Lung microvascular endothelial cell (primary cell): ENCODE measurements at regions not wholly inside any gene's neighbourhood (a gene's known extent, or its start where the extent isn't known, plus 50 kb on each side); places are given as distances from the start of the nearest gene placed in this dataset.
"Not testable (repeated sequence)": the region's sequence is repeated elsewhere in the genome, so short reads cannot be mapped to it uniquely, and the experiment has no call there.

Experiments used
- DNase-seq, 2 donors: peaks; one replicate each; pipeline versions ENCODE4 v3.0.0 to v3.0.0-alpha.2; 2010; ENCODE audit warnings: low read depth in 2 of 2

GRCh38 chr4:18676526-18676915, 655.0 kb upstream of the LCORL start:
- no peak for DNase-seq

DNA sequence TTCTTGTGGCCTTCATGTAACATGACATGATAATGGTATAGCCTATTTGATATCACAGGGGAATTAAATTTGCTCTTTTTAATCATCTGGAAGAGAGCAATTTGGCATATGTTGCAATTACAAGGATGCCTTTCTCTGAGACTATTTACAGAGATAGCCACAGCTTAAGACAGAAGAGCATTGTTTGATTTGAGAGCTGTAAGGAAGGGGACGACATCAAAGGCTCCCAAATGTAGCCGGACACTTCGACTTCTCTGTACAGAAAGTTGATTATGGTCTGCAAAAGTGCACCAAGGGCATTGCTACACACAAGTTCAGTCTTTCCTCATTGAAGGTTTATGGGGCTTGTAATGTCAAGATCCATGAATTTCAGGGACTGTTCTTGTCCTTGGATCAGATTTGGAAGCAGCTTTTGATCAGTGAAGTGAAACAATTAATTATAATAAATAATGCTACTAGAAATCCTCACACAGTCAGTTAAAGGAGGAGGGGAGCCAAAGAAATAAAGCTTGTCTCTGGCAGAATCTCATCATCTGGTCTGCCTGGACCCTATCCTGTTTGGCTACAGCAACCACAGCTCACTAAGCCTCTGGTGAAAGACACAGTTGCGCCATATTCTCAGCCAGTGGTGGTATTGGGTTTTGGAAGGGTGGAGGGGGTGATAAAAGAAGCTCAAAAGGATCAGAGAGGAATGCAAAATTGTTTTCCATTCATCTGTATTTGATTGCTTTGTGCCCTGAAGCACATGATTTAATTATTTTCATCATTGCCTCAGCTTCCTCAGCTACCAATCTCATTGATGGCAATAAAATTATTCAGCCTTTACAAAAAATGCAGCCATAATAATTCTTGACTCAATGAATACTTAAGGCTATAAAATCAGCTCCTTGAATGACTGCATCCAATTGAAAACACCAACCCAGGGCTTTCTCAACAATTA, 654.3 kb upstream of the LCORL start:
- DNase-seq: no peak

DNA sequence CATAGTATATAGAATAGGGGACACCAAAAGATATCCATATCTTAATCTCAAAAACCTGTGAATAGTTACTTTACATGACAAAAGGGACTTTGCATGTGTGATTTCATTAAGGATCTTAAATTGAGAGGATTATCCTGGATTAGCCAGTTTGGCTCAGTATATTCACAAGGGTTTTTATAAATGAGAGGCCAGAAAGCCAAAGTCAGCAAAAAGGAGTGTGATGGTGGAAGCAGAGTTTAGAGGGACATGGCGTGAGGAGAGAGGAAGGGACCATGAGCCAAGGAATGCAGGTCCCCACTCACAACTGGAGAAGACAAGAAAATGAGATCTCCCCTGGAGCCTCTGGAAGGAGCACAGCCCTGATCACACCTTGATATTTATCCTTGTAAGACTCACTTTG, 648.5 kb upstream of the LCORL start:
- DNase-seq: no peak

- DNase-seq: no peak
Measured at GRCh38 chr4:18669390-18669789, 647.8 kb upstream of the LCORL start.

- no peak for DNase-seq
Measured at GRCh38 chr4:18666322-18666721, 644.8 kb upstream of the LCORL start.

DNA sequence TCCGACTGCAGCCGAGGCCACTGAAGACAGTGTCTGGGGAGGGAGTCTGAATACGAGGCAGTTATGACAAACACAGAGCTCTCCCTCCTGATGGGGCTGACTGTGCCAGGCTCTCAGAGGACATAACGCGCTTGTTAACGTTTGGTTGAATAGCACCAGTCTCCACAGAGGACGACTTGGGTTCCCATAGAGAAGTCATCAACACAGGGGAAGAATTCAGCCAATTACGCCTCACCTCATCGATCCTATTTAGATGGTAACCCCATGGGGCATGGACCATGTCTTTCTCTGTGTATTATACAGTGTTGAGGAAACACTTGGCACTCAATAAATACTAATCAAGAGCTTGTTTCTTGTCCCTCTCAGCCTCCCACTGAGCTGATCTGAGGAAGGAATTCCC, 642.6 kb upstream of the LCORL start:
- DNase-seq: no peak

GRCh38 chr4:18645351-18645750, 623.8 kb upstream of the LCORL start:
- no peak for DNase-seq

- DNase-seq: no peak
Measured at GRCh38 chr4:18641334-18641733, 619.8 kb upstream of the LCORL start.

DNA sequence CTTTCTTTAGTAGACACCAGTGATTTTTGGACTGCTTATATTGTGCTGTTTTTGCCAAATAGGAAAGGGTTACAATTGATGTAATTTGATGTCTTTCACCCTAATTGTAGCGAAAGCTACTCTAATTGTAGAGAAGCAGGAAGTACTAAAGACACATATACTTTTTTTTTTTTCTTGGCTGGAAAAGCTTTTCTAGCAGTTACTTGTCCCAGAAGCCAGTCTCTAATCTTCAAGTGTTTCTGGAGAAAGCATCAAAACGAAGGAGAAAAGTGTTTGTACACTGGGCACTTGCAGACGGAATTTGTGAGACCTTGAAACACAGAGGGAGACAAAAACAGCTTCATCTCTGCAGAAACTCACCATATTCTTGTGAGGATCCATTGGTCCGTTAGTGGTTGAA, 616.5 kb upstream of the LCORL start:
- no peak for DNase-seq

DNA sequence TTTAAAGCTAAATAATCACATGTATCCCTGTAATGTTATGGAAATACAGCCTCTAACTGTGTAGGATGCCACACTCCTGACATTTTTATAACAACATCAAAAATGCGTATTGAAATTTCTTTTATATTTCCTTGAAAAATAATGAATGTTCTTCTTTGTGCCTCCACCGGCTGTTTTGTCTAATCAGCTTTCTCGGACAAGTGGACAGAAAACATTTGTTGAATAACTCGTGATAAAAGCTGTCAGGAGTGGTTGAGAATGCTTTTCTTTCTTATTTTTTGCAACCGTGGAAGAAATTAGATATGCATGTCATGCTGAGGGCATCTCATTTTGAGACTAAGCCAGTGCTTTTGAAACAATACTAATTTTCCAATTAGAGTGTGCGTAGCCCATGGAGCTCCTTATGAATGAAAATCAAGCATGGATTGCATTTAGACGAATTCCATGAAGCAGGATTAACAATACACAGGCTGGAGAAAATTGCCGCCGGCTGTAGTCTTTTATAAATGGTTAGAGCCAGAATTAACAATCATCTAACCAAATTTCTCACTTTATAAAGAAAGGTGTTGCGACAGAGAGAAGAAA, 614.5 kb upstream of the LCORL start:
- DNase-seq: no peak

DNA sequence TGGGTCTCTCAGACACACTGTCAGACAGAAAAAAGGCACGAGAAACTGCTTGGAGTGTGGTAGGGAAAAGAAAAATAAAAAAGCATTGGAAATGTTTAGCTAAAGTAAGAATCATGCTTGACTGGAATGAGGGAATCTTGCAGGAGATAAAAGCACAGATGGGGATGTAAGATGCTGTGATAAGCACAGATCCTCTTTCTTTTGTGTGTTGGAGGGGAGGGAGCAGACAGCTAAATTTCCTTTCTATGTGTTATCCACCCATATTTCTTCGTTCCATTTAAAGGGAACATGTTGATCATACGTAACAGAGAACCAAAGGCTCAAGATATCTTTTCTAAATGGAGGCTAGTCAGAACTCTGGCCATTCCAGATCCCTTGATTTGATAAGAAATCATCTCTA, 614.0 kb upstream of the LCORL start:
- no peak for DNase-seq

GRCh38 chr4:18631586-18631985, 610.0 kb upstream of the LCORL start:
- DNase-seq: no peak

- DNase-seq: no peak
Measured at GRCh38 chr4:18630218-18631110, 608.9 kb upstream of the LCORL start.

GRCh38 chr4:18627447-18628005, 606.0 kb upstream of the LCORL start:
- no peak for DNase-seq

DNA sequence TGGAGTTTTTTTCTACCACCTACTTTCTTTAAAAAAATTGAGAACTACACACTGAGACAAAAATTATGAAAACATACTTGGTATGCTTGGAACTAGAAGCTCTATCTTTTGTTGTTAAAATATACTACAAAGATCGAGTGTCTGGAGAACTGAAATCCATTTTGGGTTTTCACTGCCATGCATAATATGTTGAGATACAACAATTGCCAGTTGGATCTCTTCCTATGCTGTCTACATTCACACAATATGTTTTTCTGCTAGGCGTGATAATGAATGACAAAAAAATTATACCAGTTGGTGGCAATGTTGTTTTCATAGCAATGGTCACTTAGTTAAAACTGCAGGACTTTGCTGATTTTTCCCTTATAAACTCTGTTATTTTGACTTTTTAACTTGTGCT, 605.4 kb upstream of the LCORL start:
- DNase-seq: no peak

GRCh38 chr4:18626366-18626765, 604.8 kb upstream of the LCORL start:
- no peak for DNase-seq

GRCh38 chr4:18621186-18621585, 599.6 kb upstream of the LCORL start:
- DNase-seq: no peak

DNA sequence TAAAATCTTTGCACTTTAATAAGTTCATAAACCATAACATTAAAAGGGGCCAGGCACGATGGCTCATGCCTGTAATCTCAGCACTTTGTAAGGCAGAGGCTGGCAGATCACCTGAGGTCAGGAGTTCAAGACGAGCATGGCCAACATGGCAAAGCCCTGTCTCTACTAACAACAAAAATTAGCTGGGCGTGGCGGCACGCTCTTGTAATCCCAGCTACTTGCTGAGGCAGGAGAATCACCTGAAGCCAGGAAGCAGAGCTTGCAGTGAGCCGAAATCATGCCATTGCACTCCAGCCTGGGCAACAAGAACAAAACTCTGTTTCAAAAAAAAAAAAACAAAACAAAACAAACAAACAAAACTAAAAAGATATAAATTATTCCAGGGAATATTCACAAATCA, 595.2 kb upstream of the LCORL start:
- no peak for DNase-seq

GRCh38 chr4:18611026-18611425, 589.5 kb upstream of the LCORL start:
- DNase-seq: no peak

- DNase-seq: no peak
Measured at GRCh38 chr4:18608908-18609533, 587.5 kb upstream of the LCORL start.

DNA sequence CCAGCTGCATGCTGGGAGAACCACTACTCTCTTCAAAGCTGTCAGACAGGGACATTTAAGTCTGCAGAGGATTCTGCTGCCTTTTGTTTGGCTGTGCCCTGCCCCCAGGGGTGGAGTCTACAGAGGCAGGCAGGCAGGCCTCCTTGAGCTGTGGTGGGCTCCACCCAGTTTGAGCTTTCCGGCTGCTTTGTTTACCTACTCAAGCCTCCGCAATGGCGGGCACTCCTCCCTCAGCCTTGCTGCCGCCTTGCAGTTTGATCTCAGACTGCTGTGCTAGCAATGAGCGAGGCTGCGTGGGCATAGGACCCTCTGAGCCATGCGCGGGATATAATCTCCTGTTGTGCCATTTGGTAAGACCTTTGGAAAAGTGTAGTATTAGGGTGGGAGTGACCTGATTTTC, 581.1 kb upstream of the LCORL start:
- DNase-seq: not testable (repeated sequence)
